HUES48 (cell line): ENCODE measurements at regions not wholly inside any gene's neighbourhood (a gene's known extent, or its start where the extent isn't known, plus 50 kb on each side); places are given as distances from the start of the nearest gene placed in this dataset.
"Not testable (repeated sequence)": the region's sequence is repeated elsewhere in the genome, so short reads cannot be mapped to it uniquely, and the experiment has no call there.

Experiments used
- H3K27ac ChIP-seq: one replicate; pipeline ENCODE4 v1.7.0; 2013; ENCODE audit warnings: low read depth, low read length, inconsistent platforms
- H3K27me3 ChIP-seq: 2 replicates; pipeline ENCODE4 v1.6.1; 2013; ENCODE audit warnings: mild to moderate bottlenecking, low read length; ENCODE audit not compliant: control insufficient read depth, insufficient read depth
- H3K36me3 ChIP-seq: 2 replicates; pipeline ENCODE4 v1.6.1; 2013; ENCODE audit warnings: low read length; ENCODE audit not compliant: control insufficient read depth, insufficient read depth
- H3K4me1 ChIP-seq: 2 replicates; pipeline ENCODE4 v1.6.1; 2013; ENCODE audit warnings: mild to moderate bottlenecking, low read length; ENCODE audit not compliant: control insufficient read depth, insufficient read depth
- H3K4me3 ChIP-seq: 2 replicates; pipeline ENCODE4 v1.5.1; 2013; ENCODE audit warnings: mild to moderate bottlenecking, low read depth, low read length
- H3K9ac ChIP-seq: 2 replicates; pipeline ENCODE4 v1.6.1; 2013; ENCODE audit warnings: mild to moderate bottlenecking, low read depth, low read length, moderate library complexity
- H3K9me3 ChIP-seq: 2 replicates; pipeline ENCODE4 v1.6.1; 2013; ENCODE audit warnings: low read length; ENCODE audit not compliant: control insufficient read depth, insufficient read depth

GRCh38 chr3:144585953-144586352 is 614.3 kb downstream of the DIPK2A start:
- Histone ChIP-seq H3K9me3 (peaks cover 5% of the 10 kb centered on the region; the same call in 1 of the 2 replicates), H3K4me1 (peaks cover 14% of the 10 kb centered on the region), H3K9ac (no peak overlapping the region), H3K4me3 (no peak overlapping the region), H3K27ac (no peak overlapping the region), H3K36me3 (no peaks in the 10 kb centered on the region), H3K27me3 (no peaks in the 10 kb centered on the region)

DNA sequence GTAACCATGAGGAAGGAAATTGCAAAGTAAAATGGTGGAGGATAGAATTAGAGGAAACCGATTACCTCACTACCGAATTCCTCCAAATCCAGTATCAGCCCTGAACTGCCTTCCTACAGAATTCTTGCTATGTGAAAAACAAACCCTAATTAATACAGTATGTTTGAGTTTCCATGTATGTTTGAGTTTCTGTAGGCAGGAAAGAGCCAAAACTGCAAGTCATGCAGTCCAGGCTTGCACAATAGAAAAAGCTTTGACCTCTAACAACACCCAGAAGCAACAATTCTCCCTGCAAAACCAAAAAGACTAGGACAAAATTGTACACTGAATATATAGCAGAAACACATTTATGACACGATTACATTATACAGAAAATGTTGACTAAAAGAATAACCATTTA is 614.8 kb downstream of the DIPK2A start:
- Histone ChIP-seq H3K27me3 (no peaks in the 10 kb centered on the region), H3K4me1 (peaks cover 18% of the 10 kb centered on the region), H3K9ac (no peak overlapping the region), H3K9me3 (peaks cover 5% of the 10 kb centered on the region; the same call in 1 of the 2 replicates), H3K4me3 (no peak overlapping the region), H3K27ac (no peak overlapping the region), H3K36me3 (no peaks in the 10 kb centered on the region)

DNA sequence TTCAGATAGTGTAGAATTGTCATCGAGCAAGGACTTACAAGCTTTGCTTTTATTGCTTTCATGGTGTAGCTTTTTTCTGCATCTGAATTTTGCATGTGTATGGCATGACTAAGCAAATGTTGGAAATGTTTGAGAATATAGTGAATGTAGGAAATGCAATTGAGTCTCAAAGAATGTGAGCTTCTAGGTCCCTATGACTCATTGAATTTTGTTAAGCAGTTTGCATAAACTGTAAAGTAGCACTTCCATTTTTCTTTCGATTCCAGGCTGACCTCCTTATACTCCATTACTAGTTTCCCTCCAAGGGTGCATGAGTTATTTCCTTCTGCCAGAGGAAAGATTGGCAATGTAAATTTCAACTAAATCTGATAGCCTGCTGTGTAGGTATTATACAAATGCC is 619.2 kb downstream of the DIPK2A start:
- H3K9ac ChIP-seq: peak overlapping the region; percentile 59; the same call in 1 of the 2 replicates
- peak overlapping the region; percentile 91 for H3K27ac ChIP-seq

DNA sequence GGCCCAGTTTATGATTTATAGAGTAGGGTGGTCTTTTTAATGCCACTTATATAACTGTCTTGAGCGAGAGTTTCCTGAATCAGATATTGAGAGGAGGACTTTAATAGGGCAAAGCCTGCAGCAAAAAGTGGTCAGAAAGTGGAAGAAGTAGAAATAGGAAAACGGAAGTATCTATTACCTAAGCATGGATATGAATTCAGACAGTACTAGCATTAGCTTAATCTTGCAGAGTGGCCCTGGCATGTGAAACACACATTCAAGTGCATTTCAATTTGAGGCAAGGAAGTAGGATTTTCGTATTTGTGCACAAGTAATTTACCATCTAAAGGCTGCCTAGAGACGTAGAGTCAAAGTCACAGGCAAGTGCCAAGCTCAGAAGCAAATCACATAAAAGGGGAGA is 622.3 kb downstream of the DIPK2A start:
- peaks cover 14% of the 10 kb centered on the region for H3K9me3 ChIP-seq
- no peaks in the 10 kb centered on the region for H3K27me3 ChIP-seq
- H3K4me3 ChIP-seq: no peak overlapping the region
- H3K9ac ChIP-seq: no peak overlapping the region
- H3K27ac ChIP-seq: no peak overlapping the region
- peaks cover 25% of the 10 kb centered on the region for H3K4me1 ChIP-seq
- no peaks in the 10 kb centered on the region for H3K36me3 ChIP-seq

More for the DNA sequence above, 619.2 kb downstream of the DIPK2A start:
- H3K36me3 ChIP-seq: no peaks in the 10 kb centered on the region
- H3K4me3 ChIP-seq: peak overlapping the region; percentile 16; the same call in 1 of the 2 replicates
- H3K4me1 ChIP-seq: peaks cover 25% of the 10 kb centered on the region
- H3K27me3 ChIP-seq: no peaks in the 10 kb centered on the region
- H3K9me3 ChIP-seq: no peaks in the 10 kb centered on the region

DNA sequence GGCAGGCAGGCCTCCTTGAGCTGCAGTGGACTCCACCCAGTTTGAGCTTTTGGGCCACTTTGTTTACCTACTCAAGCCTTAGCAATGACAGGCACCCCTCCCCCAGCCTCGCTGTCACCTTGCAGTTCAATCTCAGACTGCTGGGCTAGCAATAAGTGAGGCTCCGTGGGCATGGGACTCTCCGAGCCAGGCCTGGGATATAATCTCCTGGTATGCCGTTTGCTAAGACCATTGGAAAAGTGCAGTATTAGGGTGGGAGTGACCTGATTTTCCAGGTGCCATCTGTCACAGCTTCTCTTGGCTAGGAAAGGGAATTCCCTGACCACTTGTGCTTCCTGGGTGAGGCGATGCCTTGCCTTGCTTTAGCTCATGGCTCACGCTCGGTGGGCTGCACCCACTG is 648.6 kb downstream of the DIPK2A start:
- not testable (repeated sequence) for H3K9me3 ChIP-seq, H3K4me1 ChIP-seq, H3K4me3 ChIP-seq, H3K27me3 ChIP-seq, H3K27ac ChIP-seq, H3K9ac ChIP-seq, H3K36me3 ChIP-seq

DNA sequence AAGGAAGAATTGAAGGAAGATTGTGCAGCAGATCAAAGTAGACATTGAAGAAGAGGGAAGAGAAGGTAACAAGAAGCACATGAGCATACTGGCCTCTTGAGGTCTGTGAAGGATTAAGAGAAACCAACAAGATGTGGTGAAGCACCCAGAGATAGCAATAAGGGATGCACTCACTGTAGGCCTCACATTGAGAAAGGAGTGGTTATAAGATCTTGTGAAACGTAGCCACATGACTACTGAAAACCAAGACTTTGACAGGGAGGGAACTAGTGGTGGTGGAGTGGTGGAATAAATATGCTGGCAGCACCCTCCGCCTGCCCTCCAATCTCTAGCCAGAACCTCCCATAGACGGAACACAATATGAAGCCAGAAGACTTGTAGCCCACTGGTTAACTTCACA is 651.2 kb downstream of the DIPK2A start:
- Histone ChIP-seq H3K27me3 (no peaks in the 10 kb centered on the region), H3K27ac (no peak overlapping the region), H3K9ac (no peak overlapping the region), H3K9me3 (no peaks in the 10 kb centered on the region; the same call in 1 of the 2 replicates), H3K4me1 (no peaks in the 10 kb centered on the region), H3K36me3 (no peaks in the 10 kb centered on the region), H3K4me3 (no peak overlapping the region)

DNA sequence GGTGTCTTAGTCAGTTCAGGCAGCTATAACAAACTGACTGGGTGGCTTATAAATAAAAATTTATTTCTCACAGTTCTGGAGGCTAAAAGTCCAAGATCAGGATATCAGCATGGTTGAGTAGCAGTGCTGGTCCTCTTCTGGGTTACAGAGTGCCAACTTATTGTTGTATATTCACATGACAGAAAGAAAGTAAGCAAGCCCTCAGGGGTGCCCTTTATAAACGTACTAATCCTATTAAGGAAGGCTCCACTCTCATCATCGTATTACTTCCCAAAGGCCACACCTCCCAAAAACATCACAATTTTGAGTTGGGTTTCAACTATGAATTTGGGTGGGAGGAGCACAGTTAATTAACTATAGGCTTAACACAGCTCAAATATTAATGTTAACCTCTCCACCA is 653.0 kb downstream of the DIPK2A start:
- Histone ChIP-seq H3K4me1 (no peaks in the 10 kb centered on the region), H3K9me3 (no peaks in the 10 kb centered on the region), H3K9ac (no peak overlapping the region), H3K4me3 (no peak overlapping the region), H3K36me3 (no peaks in the 10 kb centered on the region), H3K27ac (no peak overlapping the region), H3K27me3 (no peaks in the 10 kb centered on the region)

GRCh38 chr3:144626835-144627234 is 655.2 kb downstream of the DIPK2A start:
- Histone ChIP-seq H3K9ac (no peak overlapping the region), H3K27ac (no peak overlapping the region), H3K9me3 (no peaks in the 10 kb centered on the region), H3K4me3 (no peak overlapping the region), H3K36me3 (no peaks in the 10 kb centered on the region), H3K4me1 (no peaks in the 10 kb centered on the region), H3K27me3 (no peaks in the 10 kb centered on the region)

GRCh38 chr3:144629381-144629780 is 657.8 kb downstream of the DIPK2A start:
- H3K9ac ChIP-seq: no peak overlapping the region
- no peaks in the 10 kb centered on the region for H3K9me3 ChIP-seq
- no peak overlapping the region for H3K4me3 ChIP-seq
- H3K27me3 ChIP-seq: no peaks in the 10 kb centered on the region
- no peaks in the 10 kb centered on the region for H3K36me3 ChIP-seq
- H3K4me1 ChIP-seq: no peaks in the 10 kb centered on the region
- H3K27ac ChIP-seq: no peak overlapping the region

DNA sequence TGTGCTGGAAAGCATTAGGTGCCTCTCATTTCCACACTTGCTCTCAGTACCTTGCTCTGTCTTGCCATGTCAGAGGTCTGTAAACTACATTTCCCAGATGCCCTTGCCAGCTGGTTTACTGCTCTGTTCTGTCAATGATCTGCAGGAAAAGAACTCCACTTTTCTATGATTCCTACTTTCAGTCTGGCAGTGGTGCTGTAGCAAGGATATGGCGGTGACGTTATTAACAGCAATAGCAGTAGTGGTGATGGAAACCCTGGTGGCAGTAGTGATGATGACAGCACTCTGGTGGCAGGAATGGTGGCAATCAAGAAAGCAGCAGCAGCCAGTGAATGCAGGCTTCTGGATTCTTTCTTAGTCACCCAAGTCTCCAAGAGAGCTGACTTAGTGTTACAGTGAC is 665.2 kb downstream of the DIPK2A start:
- Histone ChIP-seq H3K9ac (no peak overlapping the region), H3K27me3 (no peaks in the 10 kb centered on the region), H3K27ac (no peak overlapping the region), H3K36me3 (no peaks in the 10 kb centered on the region), H3K4me3 (no peak overlapping the region), H3K4me1 (no peaks in the 10 kb centered on the region), H3K9me3 (no peaks in the 10 kb centered on the region)

DNA sequence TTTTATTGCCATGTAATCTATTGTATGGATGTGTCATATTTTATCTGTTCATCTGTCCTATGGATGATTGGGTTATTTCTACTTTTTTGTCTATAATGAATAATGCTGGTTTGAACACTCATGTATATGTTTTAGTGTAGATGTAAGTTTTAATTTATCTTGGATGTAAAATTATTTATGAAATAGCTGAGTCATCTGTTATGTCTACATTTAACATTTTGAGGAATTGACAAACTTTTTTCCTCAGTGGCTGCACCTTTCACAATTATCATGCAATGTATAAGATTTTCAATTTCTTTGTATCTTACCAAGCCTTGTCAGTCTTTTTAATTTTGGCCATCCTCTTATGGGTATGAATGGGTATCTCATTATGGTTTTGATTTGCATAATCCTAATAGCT is 666.4 kb downstream of the DIPK2A start:
- no peaks in the 10 kb centered on the region for H3K9me3 ChIP-seq
- H3K27ac ChIP-seq: no peak overlapping the region
- H3K36me3 ChIP-seq: no peaks in the 10 kb centered on the region
- no peak overlapping the region for H3K4me3 ChIP-seq
- no peaks in the 10 kb centered on the region for H3K4me1 ChIP-seq
- no peak overlapping the region for H3K9ac ChIP-seq
- H3K27me3 ChIP-seq: no peaks in the 10 kb centered on the region

DNA sequence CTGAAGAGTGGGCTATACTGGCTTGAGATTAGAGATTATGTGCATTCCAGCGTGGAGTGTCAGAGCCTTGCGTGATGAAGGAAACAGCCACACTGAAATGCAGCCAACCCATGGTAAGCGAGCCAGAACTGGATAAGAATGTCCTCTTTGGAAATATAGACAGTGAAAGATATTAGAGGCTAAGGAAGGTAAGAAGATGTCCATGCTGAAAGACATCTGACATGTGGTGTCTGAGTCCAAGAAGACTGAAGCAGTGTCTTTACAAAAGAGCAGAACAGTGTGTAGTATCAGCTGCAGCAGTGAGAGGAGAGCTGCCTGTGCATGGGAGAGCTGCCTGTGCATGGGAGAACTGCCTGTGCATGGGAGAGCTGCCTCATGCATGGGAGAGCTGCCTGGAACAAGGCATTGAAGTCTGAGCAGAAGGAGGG is 672.2 kb downstream of the DIPK2A start:
- Histone ChIP-seq H3K4me1 (peaks cover 14% of the 10 kb centered on the region), H3K27ac (no peak overlapping the region), H3K4me3 (no peak overlapping the region), H3K9ac (no peak overlapping the region), H3K9me3 (no peaks in the 10 kb centered on the region), H3K36me3 (no peaks in the 10 kb centered on the region), H3K27me3 (no peaks in the 10 kb centered on the region)
